ENCODE measurements at regions not wholly inside any gene's neighbourhood (a gene's known extent, or its start where the extent isn't known, plus 50 kb on each side); places are given as distances from the start of the nearest gene placed in this dataset.

- H2AFZ ChIP-seq (ENCODE audit: low read depth, low read length): no peak overlapping the region
- no peak overlapping the region for H3K4me3 ChIP-seq (ENCODE audit: low read length)
Measured at GRCh38 chr2:186946896-186947467, 98.0 kb upstream of the ZSWIM2 start.

DNA sequence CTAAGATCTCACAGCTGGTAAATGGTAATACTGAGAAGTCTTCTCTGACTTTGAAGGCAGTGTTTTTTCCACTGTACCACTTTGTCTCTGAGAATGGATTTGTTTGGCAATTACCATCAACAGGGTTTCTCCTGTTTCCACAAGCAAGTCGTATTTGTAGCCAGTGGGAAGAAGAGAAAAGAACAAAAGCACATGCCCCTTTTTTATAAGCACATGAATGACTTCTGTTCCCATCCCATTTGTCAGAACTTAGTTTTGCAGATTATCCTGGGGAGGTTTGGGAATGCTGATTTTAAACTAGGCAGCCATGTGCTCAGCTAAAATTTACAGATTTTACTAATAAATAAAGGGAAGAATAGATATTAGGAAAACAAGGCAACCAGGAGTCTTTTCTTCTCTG is 92.9 kb upstream of the ZSWIM2 start:
- TF ChIP-seq, protein P1, sequence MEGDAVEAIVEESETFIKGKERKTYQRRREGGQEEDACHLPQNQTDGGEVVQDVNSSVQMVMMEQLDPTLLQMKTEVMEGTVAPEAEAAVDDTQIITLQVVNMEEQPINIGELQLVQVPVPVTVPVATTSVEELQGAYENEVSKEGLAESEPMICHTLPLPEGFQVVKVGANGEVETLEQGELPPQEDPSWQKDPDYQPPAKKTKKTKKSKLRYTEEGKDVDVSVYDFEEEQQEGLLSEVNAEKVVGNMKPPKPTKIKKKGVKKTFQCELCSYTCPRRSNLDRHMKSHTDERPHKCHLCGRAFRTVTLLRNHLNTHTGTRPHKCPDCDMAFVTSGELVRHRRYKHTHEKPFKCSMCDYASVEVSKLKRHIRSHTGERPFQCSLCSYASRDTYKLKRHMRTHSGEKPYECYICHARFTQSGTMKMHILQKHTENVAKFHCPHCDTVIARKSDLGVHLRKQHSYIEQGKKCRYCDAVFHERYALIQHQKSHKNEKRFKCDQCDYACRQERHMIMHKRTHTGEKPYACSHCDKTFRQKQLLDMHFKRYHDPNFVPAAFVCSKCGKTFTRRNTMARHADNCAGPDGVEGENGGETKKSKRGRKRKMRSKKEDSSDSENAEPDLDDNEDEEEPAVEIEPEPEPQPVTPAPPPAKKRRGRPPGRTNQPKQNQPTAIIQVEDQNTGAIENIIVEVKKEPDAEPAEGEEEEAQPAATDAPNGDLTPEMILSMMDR (IDR thresholded peaks at IDR 0.05; ENCODE audit: low read depth, low read length): no peak
- TF ChIP-seq EZH2phosphoT487 (IDR thresholded peaks at IDR 0.05; ENCODE audit: low read depth): no peak
- H3K9ac ChIP-seq (ENCODE audit: low read length): no peak overlapping the region
- no peak overlapping the region for H3K27ac ChIP-seq (ENCODE audit: low read length)
- H3K36me3 ChIP-seq (replicated peaks; ENCODE audit: low read depth, low read length): no peaks in the 10 kb centered on the region
- no peak overlapping the region for H3K4me3 ChIP-seq (ENCODE audit: low read length)
- no peaks in the 10 kb centered on the region for H4K20me1 ChIP-seq (ENCODE audit: insufficient read depth, low read length)
- H3K79me2 ChIP-seq (ENCODE audit: low read length): no peaks in the 10 kb centered on the region
- H2AFZ ChIP-seq (ENCODE audit: low read depth, low read length): no peak overlapping the region
- H3K9me3 ChIP-seq (ENCODE audit: insufficient read depth, low read length): no peaks in the 10 kb centered on the region
- H3K27me3 ChIP-seq (ENCODE audit: low read depth, low read length): no peaks in the 10 kb centered on the region
- no peaks in the 10 kb centered on the region for H3K4me1 ChIP-seq (ENCODE audit: low read length)
- no peak overlapping the region for H3K4me2 ChIP-seq (ENCODE audit: low read length)

More at GRCh38 chr2:186946896-186947467, 98.0 kb upstream of the ZSWIM2 start:
- Histone ChIP-seq H3K36me3 (replicated peaks; ENCODE audit: low read depth, low read length) (no peaks in the 10 kb centered on the region), H3K9ac (ENCODE audit: low read length) (no peak overlapping the region), H3K9me3 (ENCODE audit: insufficient read depth, low read length) (no peaks in the 10 kb centered on the region), H3K27me3 (ENCODE audit: low read depth, low read length) (no peaks in the 10 kb centered on the region), H3K4me1 (ENCODE audit: low read length) (no peaks in the 10 kb centered on the region), H4K20me1 (ENCODE audit: insufficient read depth, low read length) (no peaks in the 10 kb centered on the region), H3K79me2 (ENCODE audit: low read length) (no peaks in the 10 kb centered on the region), H3K4me2 (ENCODE audit: low read length) (no peak overlapping the region), H3K27ac (ENCODE audit: low read length) (no peak overlapping the region)
- TF ChIP-seq EZH2phosphoT487 (IDR thresholded peaks at IDR 0.05; ENCODE audit: low read depth): no peak

- no peak overlapping the region for H3K9ac ChIP-seq (ENCODE audit: low read length)
- H3K9me3 ChIP-seq (ENCODE audit: insufficient read depth, low read length): no peaks in the 10 kb centered on the region
- no peaks in the 10 kb centered on the region for H3K79me2 ChIP-seq (ENCODE audit: low read length)
- no peak for TF ChIP-seq EZH2phosphoT487 (IDR thresholded peaks at IDR 0.05; ENCODE audit: low read depth)
- TF ChIP-seq, protein P1 (IDR thresholded peaks at IDR 0.05; ENCODE audit: low read depth, low read length): no peak
- no peak overlapping the region for H3K4me3 ChIP-seq (ENCODE audit: low read length)
- no peak overlapping the region for H2AFZ ChIP-seq (ENCODE audit: low read depth, low read length)
- H3K4me1 ChIP-seq (ENCODE audit: low read length): no peaks in the 10 kb centered on the region
- H3K4me2 ChIP-seq (ENCODE audit: low read length): no peak overlapping the region
- no peaks in the 10 kb centered on the region for H4K20me1 ChIP-seq (ENCODE audit: insufficient read depth, low read length)
- H3K27me3 ChIP-seq (ENCODE audit: low read depth, low read length): no peaks in the 10 kb centered on the region
- no peak overlapping the region for H3K27ac ChIP-seq (ENCODE audit: low read length)
- H3K36me3 ChIP-seq (replicated peaks; ENCODE audit: low read depth, low read length): no peaks in the 10 kb centered on the region
Measured at GRCh38 chr2:186940463-186940862, 91.5 kb upstream of the ZSWIM2 start.

DNA sequence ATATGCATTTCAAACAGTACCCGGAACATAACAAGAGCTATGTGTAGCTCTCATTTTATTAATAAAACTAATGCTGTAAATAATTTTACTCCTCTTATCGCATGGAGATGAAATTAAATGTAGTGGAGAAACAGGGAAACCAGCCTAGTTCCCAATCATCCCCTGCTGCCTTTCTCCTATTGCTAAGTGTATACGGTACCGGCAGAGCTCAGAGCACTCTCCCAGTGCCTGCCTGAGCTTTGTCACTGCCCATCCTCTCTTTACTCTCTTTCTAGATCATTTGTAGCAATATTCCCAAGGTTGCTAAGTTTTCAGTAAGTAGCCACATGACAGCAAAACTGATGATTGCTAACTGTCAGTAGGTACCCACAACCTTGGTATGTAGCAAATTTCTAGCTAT is 85.5 kb upstream of the ZSWIM2 start:
- no peak for TF ChIP-seq EZH2phosphoT487 (IDR thresholded peaks at IDR 0.05; ENCODE audit: low read depth)
- TF ChIP-seq, protein P1 (IDR thresholded peaks at IDR 0.05; ENCODE audit: low read depth, low read length): no peak
- Histone ChIP-seq H2AFZ (ENCODE audit: low read depth, low read length) (no peak overlapping the region), H3K4me2 (ENCODE audit: low read length) (no peak overlapping the region)

More for the DNA sequence above, 85.5 kb upstream of the ZSWIM2 start:
- Histone ChIP-seq H3K9me3 (ENCODE audit: insufficient read depth, low read length) (no peaks in the 10 kb centered on the region), H3K4me1 (ENCODE audit: low read length) (no peaks in the 10 kb centered on the region), H3K27me3 (ENCODE audit: low read depth, low read length) (no peaks in the 10 kb centered on the region), H3K9ac (ENCODE audit: low read length) (no peak overlapping the region), H3K27ac (ENCODE audit: low read length) (no peak overlapping the region), H3K4me3 (ENCODE audit: low read length) (no peak overlapping the region), H4K20me1 (ENCODE audit: insufficient read depth, low read length) (no peaks in the 10 kb centered on the region), H3K79me2 (ENCODE audit: low read length) (no peaks in the 10 kb centered on the region), H3K36me3 (replicated peaks; ENCODE audit: low read depth, low read length) (no peaks in the 10 kb centered on the region)

All from OCI-LY3 (cell line).